Mesothelial cell of epicardium (in vitro differentiated cells): ENCODE measurements at regions not wholly inside any gene's neighbourhood (a gene's known extent, or its start where the extent isn't known, plus 50 kb on each side); places are given as distances from the start of the nearest gene placed in this dataset.

ENCODE experiments used
- DNase-seq, 2 experiments: peaks; one replicate each; pipeline ENCODE4 v3.0.0; 2021; ENCODE audit warnings: low spot score in 2 of 2; ENCODE audit not compliant: unreplicated experiment in 2 of 2
- H3K27ac Mint-ChIP-seq: 2 replicates; pipeline ENCODE4 v1.8.0; 2021; ENCODE audit warnings: mixed read lengths
- H3K27me3 Mint-ChIP-seq: 2 replicates; pipeline ENCODE4 v1.8.0; 2021; ENCODE audit warnings: low read depth, mixed read lengths
- H3K36me3 Mint-ChIP-seq: 2 replicates; pipeline ENCODE4 v1.8.0; 2021; ENCODE audit warnings: mixed read lengths
- H3K4me1 Mint-ChIP-seq: 2 replicates; pipeline ENCODE4 v1.8.0; 2021; ENCODE audit warnings: mixed read lengths
- H3K4me3 Mint-ChIP-seq: 2 replicates; pipeline ENCODE4 v1.8.0; 2021; ENCODE audit warnings: mild to moderate bottlenecking, moderate library complexity, mixed read lengths
- H3K9me3 Mint-ChIP-seq: 2 replicates; pipeline ENCODE4 v1.8.0; 2021; ENCODE audit warnings: mixed read lengths
- TF ChIP-seq, protein P1 (sequence below): fragments of 200-600 bp; sonication (generic); IDR thresholded peaks from one replicate; pipeline ENCODE4 v1.5.0; 2021; ENCODE audit warnings: antibody characterized with exemption; ENCODE audit not compliant: unreplicated experiment

GRCh38 chr5:32989815-32990214, 278.7 kb downstream of the NPR3 start:
- Mint-ChIP-seq H3K36me3 (no peaks in the 10 kb centered on the region), H3K27ac (no peak overlapping the region), H3K27me3 (peaks cover 12% of the 10 kb centered on the region), H3K9me3 (peaks cover 7% of the 10 kb centered on the region), H3K4me1 (peaks cover 8% of the 10 kb centered on the region), H3K4me3 (no peak overlapping the region)
- TF ChIP-seq, protein P1, sequence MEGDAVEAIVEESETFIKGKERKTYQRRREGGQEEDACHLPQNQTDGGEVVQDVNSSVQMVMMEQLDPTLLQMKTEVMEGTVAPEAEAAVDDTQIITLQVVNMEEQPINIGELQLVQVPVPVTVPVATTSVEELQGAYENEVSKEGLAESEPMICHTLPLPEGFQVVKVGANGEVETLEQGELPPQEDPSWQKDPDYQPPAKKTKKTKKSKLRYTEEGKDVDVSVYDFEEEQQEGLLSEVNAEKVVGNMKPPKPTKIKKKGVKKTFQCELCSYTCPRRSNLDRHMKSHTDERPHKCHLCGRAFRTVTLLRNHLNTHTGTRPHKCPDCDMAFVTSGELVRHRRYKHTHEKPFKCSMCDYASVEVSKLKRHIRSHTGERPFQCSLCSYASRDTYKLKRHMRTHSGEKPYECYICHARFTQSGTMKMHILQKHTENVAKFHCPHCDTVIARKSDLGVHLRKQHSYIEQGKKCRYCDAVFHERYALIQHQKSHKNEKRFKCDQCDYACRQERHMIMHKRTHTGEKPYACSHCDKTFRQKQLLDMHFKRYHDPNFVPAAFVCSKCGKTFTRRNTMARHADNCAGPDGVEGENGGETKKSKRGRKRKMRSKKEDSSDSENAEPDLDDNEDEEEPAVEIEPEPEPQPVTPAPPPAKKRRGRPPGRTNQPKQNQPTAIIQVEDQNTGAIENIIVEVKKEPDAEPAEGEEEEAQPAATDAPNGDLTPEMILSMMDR: no peak
- DNase-seq: no peak

- Mint-ChIP-seq H3K4me3 (no peak overlapping the region), H3K27me3 (peaks cover 12% of the 10 kb centered on the region), H3K36me3 (no peaks in the 10 kb centered on the region), H3K27ac (no peak overlapping the region), H3K9me3 (no peaks in the 10 kb centered on the region), H3K4me1 (peaks cover 8% of the 10 kb centered on the region)
- TF ChIP-seq, protein P1: no peak
- no peak for DNase-seq
These were observed 279.7 kb downstream of the NPR3 start for GRCh38 chr5:32990593-32991420.

DNA sequence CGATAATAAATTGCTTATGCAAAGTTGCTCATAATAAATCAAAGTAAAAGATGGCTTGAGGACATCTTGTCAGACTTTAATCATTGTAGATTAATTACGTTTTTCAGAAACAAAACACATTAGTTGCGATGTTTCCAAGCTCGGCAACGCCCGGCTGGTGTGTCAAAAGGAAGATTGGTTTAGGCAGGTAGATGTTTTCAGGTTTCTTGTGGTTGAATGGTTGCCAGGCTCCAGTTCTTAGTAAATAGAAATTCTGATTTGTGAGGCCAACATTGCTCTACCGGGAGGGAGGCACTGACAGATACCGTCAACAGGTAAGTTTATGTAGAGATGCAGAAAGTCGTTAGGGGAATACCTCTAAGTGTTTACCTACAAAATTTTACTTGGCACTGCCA, 280.3 kb downstream of the NPR3 start:
- H3K9me3 Mint-ChIP-seq: no peaks in the 10 kb centered on the region
- peaks cover 14% of the 10 kb centered on the region for H3K27me3 Mint-ChIP-seq
- H3K4me1 Mint-ChIP-seq: peaks cover 8% of the 10 kb centered on the region
- TF ChIP-seq, protein P1: no peak
- no peaks in the 10 kb centered on the region for H3K36me3 Mint-ChIP-seq
- no peak overlapping the region for H3K27ac Mint-ChIP-seq
- DNase-seq: no peak
- H3K4me3 Mint-ChIP-seq: no peak overlapping the region

GRCh38 chr5:32996336-32996735, 285.2 kb downstream of the NPR3 start:
- peaks cover 2% of the 10 kb centered on the region for H3K4me1 Mint-ChIP-seq
- TF ChIP-seq, protein P1: no peak
- H3K4me3 Mint-ChIP-seq: no peak overlapping the region
- DNase-seq: no peak
- no peak overlapping the region for H3K27ac Mint-ChIP-seq
- peaks cover 2% of the 10 kb centered on the region for H3K27me3 Mint-ChIP-seq
- no peaks in the 10 kb centered on the region for H3K36me3 Mint-ChIP-seq
- H3K9me3 Mint-ChIP-seq: peaks cover 31% of the 10 kb centered on the region

DNA sequence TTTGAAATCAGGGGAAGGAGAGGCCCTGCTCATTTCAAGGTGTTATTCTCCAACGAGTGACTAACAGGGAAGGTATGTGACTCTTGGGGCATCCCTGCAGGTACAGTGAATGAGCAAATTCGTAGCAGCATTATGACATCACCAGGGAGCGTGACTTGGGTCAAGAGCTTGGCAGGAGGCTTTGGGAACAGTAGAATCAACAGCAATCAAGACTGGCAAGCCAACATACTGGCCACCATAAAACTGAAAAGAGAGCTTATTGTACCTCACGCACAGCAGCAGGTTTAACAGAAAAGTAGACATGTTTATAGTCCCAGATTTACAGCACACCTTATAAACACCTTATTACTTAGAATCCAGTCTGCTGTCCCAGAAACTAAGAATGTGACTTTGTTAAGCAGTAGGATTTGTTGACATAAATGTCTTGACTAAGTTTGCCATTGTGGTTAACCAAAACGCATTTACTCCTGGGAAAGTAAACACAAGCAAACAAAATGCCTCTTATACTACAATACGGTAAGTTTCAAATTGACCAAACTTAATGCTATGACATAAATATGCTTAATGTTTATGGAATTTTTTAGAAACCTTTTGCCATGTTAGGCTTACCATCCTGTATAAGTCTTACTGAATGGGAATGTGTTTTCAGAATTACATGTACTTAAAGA, 297.8 kb downstream of the NPR3 start:
- no peaks in the 10 kb centered on the region for H3K4me1 Mint-ChIP-seq
- TF ChIP-seq, protein P1: no peak
- H3K4me3 Mint-ChIP-seq: no peak overlapping the region
- H3K9me3 Mint-ChIP-seq: peaks cover 17% of the 10 kb centered on the region
- DNase-seq: no peak
- no peak overlapping the region for H3K27ac Mint-ChIP-seq
- H3K27me3 Mint-ChIP-seq: no peaks in the 10 kb centered on the region
- no peaks in the 10 kb centered on the region for H3K36me3 Mint-ChIP-seq
